NB4 (cell line): ENCODE measurements at regions not wholly inside any gene's neighbourhood (a gene's known extent, or its start where the extent isn't known, plus 50 kb on each side); places are given as distances from the start of the nearest gene placed in this dataset.
A peak's percentile ranks its signal among the peaks of the same experiment; 100 is the strongest.

Source experiments
- DNase-seq: peaks from one replicate; pipeline ENCODE4 v3.0.0; 2010; ENCODE audit warnings: low read depth
- H3K4me3 ChIP-seq: one replicate; pipeline ENCODE4 v1.5.1; 2011; ENCODE audit warnings: mild to moderate bottlenecking, low read depth, low read length, moderate library complexity
- MYC ChIP-seq: IDR thresholded peaks from 2 replicates; pipeline ENCODE4 v1.6.1; 2011; ENCODE audit warnings: low read depth, low read length
- POLR2A ChIP-seq: IDR thresholded peaks from 2 replicates; pipeline ENCODE4 v1.6.1; 2011; ENCODE audit warnings: mild to moderate bottlenecking; ENCODE audit not compliant: insufficient read length; ENCODE audit errors: extremely low read depth
- TF ChIP-seq, protein P1 (sequence below): IDR thresholded peaks from 2 replicates; pipeline ENCODE4 v1.6.1; 2011; ENCODE audit warnings: low read depth, low read length
- TF ChIP-seq, protein P2 (sequence below): IDR thresholded peaks from one replicate; pipeline ENCODE4 v1.5.1; 2012; ENCODE audit warnings: low read depth, low read length

DNA sequence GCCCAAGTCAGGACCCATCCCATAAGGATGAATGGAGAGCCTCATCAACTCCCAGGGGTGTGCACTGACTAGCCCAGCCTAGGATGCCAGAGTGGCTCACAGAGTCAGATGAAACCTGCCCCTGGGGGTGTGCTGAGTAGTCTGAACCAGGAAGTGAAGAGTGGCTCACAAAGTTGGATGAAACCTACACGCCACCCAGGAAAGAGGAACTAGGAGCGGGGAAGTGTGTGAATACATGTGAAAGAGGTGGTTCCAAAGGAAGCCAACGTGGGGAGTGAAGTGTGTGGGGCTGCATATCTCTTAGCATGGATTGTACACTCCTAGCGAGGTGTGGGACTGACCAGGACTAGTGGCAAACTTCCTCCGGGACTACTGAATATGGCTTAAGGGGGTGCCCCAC is 902.1 kb upstream of the NDST4 start:
- peak; percentile 33 for DNase-seq
- H3K4me3 ChIP-seq, result no peak overlapping the region
- TF ChIP-seq MYC (no peak), POLR2A (no peak)
- TF ChIP-seq, protein P1, sequence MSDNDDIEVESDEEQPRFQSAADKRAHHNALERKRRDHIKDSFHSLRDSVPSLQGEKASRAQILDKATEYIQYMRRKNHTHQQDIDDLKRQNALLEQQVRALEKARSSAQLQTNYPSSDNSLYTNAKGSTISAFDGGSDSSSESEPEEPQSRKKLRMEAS, result no peak
- TF ChIP-seq, protein P2, sequence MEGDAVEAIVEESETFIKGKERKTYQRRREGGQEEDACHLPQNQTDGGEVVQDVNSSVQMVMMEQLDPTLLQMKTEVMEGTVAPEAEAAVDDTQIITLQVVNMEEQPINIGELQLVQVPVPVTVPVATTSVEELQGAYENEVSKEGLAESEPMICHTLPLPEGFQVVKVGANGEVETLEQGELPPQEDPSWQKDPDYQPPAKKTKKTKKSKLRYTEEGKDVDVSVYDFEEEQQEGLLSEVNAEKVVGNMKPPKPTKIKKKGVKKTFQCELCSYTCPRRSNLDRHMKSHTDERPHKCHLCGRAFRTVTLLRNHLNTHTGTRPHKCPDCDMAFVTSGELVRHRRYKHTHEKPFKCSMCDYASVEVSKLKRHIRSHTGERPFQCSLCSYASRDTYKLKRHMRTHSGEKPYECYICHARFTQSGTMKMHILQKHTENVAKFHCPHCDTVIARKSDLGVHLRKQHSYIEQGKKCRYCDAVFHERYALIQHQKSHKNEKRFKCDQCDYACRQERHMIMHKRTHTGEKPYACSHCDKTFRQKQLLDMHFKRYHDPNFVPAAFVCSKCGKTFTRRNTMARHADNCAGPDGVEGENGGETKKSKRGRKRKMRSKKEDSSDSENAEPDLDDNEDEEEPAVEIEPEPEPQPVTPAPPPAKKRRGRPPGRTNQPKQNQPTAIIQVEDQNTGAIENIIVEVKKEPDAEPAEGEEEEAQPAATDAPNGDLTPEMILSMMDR, result no peak

DNA sequence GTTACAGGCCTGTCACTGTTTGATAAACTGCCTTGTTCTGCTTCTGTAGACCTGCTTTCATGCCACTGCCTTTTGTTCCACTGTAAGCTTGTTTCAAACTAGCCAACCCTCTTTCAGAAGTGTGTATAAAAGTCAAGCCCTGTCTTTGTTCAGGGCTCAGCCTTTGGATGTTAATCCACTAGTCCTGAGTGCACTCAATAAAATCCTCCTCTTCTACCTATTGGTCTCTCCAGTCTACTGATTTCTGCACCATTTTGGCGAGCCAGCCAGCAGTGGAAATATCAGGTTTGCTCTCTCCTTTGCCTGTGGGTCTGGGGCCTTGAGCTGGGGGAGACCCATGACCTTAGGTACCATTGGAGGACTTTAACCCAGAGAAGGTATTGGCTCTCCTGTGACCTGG is 901.6 kb upstream of the NDST4 start:
- DNase-seq, result peak; percentile 16
- TF ChIP-seq, protein P2, result no peak
- TF ChIP-seq POLR2A, result no peak
- TF ChIP-seq, protein P1, result no peak
- H3K4me3 ChIP-seq, result no peak overlapping the region

DNA sequence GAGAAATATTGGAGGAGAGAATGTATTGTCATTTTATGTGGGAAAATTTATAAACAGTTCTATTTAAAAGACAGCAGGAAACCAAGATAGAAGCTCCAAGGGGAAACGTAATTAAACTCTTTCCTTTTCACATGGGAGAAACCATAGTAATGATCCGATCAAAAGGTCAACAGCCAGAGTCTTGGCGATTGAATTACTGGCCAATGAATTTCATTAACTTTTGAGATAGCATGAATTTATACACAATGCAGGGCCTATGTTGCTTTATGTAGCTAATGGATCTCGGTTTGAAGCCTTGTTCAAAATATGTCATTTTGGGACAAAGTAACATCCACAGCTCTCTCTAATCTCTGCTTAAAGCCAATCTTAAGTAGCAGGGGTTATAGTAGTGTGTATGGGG is 897.5 kb upstream of the NDST4 start:
- DNase-seq, result no peak
- H3K4me3 ChIP-seq, result no peak overlapping the region
- TF ChIP-seq, protein P2, result no peak
- TF ChIP-seq, protein P1, result no peak
- no peak for TF ChIP-seq MYC
- no peak for TF ChIP-seq POLR2A

DNA sequence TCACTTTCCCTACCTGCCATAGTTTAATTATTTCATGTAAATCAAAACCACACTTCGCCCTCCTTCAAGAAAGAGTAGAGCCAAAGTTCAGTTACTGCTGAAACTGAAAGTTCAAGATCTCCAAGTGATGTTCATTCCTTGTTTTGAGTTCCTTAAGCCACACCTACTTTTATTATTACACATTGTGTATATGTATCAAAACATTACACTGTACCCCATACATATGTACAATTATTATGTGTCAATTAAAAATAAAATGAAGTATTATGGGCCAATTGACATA is 892.3 kb upstream of the NDST4 start:
- DNase-seq, result no peak
- H3K4me3 ChIP-seq, result no peak overlapping the region
- TF ChIP-seq MYC, result no peak

DNA sequence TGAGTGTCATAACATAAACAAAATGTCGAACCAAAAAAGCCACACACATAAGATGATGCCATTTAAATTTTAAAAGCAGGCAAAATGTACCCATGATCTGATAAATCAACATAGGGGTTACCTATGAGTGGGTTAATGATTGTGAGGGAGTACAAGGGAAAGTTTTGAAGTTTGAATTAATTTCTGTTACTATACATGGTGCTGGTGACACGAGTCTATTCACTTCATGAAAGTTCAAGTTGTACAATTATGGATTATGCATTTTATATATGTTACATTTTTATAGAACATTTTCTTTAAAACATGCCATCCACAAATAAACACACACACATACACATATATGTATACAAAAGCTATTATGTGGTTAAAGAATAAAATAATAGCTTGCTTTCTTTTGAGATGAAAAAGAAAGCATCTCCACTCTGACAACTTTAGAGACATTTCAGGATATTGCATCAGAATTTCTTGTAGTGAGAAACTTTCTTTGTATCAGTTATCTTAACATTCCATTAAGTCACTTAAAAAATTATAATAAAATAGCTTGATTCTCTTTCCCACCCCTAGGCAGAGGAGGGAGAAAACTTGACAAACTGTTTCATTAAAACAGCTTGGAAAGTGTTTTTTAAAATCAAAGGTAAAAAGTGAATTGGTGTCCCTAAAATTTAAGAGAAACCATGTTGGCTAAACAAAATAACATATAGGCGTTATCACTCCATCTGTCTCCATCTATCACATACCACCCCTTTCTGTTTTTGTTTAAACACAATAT is 891.8 kb upstream of the NDST4 start:
- no peak overlapping the region for H3K4me3 ChIP-seq
- TF ChIP-seq MYC, result no peak
- TF ChIP-seq, protein P2, result no peak
- TF ChIP-seq POLR2A, result no peak
- TF ChIP-seq, protein P1, result no peak
- DNase-seq, result no peak

DNA sequence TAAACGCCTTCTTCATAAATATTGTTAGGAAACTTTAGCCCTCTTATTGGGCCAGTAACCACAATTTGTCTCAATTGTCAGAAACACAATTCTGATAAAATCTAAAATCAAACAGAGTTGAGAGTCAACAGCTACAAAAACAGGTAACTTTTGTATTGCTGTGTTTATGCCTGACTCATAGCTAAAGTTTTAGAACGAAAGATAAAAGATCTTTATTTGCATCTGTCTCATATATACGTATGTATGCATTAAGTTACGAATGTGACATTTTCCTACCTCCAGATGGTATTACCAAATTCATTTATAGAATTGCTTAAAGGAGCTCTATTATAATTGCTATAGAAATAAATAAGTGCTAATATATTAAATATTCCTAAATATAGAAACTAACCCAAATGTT is 887.9 kb upstream of the NDST4 start:
- no peak overlapping the region for H3K4me3 ChIP-seq
- TF ChIP-seq, protein P2, result no peak
- TF ChIP-seq, protein P1, result no peak
- TF ChIP-seq POLR2A (no peak), MYC (no peak)
- DNase-seq, result no peak
